IPS DF 19.7 (cell line): ENCODE measurements at regions not wholly inside any gene's neighbourhood (a gene's known extent, or its start where the extent isn't known, plus 50 kb on each side); places are given as distances from the start of the nearest gene placed in this dataset.
A peak's percentile ranks its signal among the peaks of the same experiment; 100 is the strongest.

Source experiments
- DNase-seq: peaks from one replicate; pipeline ENCODE4 v3.0.0-alpha.2; 2013; ENCODE audit warnings: low read depth, low spot score

DNA sequence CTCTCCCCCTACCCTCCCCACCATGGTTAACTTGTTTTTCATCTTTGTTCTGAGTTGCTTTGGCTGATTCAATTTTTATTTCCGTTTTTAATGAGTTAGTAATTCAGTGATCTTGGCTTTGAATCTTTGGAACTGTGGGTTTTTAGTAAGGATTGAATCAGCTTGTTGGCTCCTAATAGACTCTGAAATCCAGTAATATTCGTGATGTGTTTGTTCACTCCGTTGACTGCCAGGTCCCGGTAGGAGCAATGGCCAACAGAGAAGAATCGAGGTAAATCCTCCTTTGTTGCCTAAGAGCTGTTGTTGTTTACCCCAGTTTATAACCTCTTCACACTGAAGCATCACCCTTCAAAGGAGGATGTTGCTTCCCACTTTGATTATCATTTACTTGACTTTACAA lies 92.7 kb downstream of the PCSK1 start:
- DNase-seq: no peak

DNA sequence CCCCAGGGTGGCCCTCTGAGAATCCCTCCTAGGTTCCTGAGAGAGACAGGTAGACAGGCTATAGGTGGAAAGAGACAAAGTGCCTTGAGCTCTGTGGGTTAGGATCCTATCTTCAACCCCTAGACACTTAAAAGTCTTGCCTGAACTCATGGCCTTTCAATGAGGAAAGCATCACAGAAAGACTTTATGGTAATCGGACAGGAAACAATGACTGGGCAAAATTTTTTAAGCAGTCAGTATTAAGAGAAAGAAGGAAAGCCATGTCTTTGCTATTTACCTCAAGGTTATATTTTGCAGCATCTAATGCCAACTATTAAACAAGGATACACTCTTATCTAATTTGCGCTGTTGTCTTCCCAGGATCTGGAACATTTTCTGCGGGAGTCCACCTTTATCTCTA lies 93.2 kb downstream of the PCSK1 start:
- no peak for DNase-seq

DNA sequence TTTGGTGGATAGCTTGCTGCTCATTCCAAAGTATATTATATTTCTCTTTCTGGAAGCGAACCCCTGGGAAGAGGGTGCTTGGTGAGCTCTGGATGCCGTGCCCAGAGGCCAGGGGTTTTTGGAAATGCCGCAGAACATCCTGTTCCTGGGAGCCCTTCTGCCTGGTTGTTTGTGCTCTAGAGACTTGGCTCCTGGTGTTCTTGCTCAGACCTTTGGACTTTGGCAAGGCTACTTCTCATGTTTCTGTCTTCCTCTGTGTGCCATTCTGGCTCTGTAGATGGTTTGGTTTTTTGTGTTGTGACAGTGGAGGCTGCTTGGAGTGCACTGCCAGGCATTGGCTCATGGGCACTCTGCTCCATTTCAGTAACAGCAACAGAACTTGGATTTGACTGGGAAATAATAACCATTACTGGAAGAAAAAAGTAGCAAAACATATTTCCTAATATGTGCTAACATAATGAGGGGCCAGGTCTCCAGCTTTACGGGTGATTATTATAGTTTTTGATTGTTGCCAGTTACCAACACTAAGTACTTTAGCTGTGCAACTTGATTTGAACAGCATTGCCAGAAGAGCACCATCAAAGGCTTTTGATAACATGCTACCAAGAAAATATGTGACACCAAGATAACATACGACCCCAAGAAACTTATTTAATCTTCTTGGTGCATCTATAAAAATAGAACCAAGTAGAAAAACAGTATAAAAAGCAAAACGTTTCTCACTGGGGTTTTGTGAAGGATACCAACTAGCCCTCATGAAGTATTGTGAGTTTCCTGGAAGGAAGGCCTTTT lies 94.2 kb downstream of the PCSK1 start:
- DNase-seq: no peak

DNA sequence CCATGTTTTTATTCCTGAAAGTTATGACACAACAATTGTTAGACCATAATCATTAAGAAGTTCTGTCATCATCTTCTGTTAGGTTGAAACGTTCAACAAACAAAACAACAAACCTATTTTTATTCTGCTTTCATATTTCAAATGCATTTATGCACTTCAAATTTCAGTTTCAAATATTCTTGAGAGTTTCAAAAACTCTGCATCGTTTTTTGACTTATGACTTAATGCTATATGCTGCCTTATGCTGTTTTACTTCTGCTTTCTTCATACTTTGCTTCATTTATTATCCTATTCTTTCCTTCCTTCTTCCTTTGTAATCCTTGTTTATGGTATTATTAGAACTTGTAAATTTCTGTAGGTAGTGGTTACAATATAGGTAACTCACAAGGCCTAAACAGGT lies 95.0 kb downstream of the PCSK1 start:
- DNase-seq: no peak

DNA sequence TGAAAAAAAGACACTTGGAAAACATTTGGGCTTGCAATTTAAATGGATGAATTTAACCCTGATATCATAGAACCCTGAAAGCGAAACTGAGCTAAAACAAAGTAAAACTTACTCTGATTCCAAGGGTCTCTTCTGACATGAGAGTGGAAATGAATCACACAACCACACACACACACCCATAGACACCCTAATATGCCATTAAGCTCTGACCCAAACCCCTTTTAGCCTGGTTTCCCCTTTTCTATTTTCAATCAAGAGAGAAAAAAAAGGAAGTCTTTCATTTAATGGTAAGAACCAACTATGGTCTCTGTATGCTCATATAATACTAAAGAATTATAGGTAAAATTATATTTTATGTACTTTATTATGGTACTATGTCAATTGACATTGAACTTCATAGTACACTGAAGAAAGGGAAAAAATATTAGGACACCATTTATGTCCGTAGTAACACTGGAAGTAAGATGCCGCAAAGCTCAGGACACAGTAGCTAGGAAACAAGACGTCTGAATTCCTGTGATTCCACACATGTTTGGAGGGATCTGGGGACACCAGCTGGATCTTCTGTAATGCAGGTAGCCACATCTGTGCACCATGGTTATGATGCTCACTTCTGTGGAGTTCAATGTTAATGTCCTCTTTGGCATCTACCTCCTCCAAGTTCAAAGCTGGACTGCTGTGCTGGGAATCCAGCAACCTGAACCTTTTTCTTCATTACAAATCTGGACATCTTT lies 95.8 kb downstream of the PCSK1 start:
- DNase-seq: no peak

DNA sequence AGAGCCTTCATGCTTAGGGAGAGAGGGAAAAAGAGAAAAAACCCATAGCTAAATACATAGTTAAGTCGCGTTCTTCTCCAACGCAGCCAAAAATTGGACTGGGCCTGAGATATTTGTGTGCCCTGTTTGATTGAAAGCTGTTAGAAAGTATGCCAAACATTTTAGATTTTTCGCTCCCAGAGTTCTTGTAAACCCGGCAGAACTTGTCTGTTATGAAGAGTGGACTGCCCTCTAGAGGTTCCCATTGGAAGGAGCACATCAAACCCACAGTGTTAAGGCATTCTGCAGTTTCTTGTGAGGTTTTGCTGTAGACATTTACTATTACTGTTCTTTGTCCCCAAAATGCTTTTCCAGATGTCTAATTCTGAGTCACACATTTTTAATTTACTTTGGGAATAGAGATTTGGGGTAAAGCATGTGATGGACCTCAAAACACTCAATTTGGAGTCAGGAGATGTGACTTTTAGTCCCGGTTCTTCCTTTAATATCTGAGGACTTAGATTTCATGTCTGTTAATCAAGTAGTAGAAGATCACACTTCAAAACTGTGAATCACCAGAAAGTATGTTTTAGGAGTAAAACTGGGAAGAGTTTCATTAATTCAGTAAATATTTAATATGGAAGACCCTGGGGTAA lies 96.6 kb downstream of the PCSK1 start:
- peak; percentile 33 for DNase-seq

DNA sequence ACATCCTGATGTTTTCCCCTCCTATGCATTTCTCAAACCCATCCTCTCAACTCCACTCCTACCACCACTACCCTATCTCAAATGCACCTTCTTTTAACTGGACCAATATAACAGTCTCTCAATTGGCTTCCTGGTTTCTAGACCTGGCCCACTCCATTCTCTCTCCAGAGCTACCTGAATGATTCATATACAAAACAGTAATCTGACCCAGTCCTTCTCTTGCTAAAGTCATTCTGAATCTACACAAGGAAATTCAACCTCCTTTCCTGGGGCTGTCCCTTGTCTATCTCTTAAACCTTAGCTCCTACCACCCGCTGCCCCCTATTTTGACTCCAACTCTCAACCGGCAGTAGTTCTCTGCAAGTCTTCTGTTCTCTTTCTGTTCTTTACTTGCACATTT lies 97.2 kb downstream of the PCSK1 start:
- no peak for DNase-seq

DNA sequence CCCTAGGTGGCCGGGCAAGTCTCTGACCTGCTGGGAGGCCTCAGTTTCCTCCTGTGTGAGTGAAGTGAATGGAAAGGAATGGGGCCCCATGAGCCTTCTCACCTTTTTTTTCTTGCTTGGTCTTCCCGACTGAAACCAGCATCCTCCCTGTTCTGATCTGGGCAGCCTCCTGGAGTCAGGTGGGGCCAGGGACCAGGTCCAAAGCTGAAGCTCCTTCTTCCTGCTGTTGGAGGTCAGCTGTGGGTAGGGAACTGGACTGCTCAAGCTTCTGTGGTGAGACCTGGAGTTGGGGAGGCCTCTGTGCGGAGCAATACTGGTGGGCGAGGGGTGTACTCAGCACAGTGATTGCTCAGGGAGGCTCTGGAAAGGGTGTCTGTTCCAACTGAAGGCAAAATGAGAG lies 99.7 kb downstream of the PCSK1 start:
- no peak for DNase-seq

DNA sequence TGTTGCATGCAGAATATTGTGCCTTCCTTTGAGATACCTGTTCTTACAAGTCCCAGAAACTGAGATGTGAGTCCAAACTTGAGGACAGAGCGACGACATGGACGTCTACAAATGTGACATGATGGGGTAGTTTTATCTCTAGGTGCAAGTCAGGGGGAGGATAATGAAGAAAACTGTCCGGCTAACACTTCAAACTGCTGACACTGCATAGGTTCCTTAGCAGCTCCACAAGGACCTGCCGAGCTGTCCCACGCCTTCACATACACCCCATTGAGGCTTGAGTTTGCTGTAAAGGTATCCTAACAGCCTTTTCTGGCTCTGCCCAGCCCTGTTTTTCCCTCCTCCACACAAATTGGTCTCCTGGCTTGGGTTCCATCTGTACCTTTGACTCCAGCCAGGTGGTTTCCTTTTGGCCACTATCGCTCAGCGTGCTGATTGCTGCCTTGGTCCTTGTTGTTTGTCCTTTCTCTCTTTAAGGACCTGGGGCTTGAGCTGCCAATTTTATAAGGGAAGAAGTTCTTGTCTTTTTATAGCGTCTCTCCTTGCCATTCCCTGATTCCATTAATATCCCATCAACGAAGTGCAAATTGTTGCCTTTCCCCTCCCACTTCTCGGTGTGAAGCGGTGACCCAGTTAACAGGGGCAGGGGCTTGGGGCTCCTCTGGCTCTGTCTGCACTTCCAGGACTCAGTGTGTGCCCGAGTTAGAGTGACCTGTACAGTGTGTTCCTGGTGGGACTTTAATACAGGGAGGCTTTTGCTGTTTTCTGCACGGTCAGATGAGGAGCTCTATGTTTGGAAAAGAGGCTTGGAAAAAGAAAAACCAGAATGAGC lies 100.3 kb downstream of the PCSK1 start:
- DNase-seq: no peak

DNA sequence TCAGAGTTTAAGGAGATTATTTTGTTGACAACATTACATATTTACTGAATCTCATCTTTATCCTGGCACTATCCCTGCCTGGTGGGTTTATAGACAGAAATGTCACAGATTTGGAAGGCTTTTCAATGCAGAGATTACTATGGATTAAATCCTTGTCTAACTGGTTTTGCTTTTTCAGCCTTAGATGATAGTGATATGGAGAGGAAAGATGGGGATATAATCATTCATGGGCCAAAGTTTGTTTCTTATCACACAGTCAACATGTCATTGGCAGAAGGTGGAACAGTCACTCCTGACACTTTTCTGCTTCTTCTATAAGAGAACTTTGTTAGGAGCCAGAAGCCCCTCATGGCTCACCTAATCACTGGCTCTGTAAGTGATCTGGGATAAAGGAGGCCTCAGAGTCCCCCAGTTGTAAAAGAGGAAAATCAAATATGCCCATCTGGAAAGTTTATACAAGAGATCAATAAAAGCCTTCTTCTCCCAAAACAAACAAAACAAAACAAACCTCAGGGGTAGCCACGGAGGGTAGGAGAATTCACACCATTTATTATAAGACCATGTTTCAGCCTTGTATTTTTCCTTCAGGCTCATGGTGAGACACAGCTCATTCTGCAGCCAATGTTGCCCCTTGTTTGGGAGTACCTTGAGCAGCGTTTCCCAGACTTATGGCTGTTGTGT lies 101.2 kb downstream of the PCSK1 start:
- no peak for DNase-seq

DNA sequence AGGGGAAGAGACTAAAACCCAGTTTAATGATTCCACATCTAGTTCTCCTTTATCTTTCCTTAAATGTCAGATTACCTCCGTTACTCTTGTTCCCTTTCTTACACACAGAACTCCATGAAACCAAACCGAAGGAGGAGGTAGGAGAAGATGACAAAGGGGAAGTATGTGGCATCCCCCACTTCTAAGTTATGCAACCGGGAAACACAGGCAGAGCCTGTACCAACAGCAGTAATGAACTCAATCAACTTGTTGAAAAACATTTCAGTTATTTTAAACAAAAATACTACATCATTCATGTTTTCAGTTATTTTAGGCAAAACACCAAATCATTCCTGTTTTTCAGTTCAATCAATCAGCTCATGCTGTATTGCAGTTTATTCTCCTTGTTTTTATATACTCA lies 101.8 kb downstream of the PCSK1 start:
- no peak for DNase-seq

DNA sequence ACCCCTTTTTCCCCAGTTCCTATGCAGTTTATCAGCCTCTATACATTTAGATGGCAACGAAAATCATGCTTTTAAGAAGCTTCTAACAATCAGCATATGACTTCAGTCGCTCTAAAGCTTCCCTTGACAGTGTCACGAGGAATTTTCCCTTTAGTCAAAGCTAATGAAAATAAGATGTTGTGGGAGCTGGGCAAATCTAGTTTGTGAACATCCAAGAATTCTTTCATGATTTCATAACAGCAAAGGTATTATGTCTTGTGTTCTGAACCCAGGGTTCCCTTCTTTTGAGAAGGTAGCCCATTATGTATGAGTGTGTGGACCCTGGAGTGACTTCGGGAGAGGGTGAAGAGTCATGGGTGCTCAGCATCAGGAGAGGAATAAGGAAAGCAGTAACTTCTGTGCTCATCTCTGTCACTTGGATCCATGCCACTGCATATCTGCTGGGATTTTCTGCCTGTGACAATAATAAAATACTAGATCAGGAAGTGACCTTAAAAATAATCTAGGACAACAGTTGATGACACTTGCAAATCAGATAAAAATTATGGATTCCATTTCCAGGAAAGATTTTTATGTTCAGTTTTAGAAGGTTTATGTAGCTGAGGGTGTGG lies 102.4 kb downstream of the PCSK1 start:
- no peak for DNase-seq

DNA sequence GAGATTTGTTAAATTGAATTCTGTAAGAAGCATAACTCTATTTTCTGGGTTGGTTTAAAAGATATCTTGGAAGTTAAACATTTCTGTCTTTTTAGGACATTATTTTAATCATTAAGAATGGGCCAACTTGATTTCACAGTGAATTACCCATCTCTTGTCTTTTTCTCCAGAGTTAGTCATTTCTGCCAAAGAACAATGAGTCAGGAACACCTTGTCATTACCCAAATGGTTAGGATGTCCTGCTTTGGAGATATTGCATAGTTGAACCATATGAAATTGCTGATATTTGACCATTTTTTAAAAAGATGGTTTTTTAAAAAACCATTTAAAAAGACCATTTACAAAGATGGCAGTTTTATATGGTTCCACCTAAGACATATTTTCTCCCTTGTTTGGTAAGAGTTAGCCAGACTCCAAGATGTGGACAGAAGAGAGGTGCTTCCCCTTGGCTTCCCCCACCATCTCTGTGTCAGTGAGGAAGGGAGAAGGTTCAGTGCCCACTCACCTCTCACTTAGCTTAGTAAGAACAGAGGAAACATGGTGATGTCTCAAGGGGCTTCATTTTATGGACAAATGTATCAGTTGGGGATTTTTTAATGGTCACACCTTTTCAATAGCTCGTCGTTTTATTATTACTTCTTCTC lies 103.0 kb downstream of the PCSK1 start:
- no peak for DNase-seq

DNA sequence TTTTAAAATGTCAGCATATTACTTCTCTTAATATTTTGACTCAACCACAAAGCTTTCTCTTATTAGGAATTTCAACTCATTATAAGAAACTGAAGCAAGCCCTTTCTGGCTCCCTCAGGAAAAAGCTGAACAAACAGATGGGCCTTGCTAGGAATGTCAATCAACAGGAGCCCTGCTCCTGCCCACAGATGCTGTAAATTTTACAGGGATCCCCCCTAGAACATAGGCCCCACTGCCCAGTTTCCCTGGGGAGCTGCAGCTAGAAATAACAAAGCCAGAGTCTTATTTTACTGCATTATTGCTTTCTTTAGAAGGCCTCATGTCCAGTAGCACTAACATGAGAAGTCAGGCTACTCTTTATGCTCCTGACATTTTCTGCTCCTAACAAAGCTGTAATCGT lies 103.8 kb downstream of the PCSK1 start:
- no peak for DNase-seq

DNA sequence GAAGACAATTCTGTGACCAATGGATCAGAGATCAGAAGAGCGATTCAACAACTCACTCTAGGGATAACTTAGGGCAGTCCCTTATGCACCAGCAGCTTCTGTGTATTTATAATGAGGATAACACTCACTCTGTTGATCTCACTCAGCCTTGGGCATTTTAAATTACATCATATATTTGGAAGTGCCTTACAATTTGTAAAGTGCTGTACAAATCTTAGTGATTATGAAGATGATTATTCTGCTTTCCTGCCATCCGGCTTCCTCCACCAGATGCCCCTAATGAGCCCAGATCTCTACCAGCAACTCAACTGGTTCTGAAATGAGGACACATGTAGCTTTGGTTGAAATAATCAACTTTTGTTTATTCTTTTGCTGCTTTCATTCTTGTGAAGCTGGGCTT lies 105.3 kb downstream of the PCSK1 start:
- DNase-seq: no peak

DNA sequence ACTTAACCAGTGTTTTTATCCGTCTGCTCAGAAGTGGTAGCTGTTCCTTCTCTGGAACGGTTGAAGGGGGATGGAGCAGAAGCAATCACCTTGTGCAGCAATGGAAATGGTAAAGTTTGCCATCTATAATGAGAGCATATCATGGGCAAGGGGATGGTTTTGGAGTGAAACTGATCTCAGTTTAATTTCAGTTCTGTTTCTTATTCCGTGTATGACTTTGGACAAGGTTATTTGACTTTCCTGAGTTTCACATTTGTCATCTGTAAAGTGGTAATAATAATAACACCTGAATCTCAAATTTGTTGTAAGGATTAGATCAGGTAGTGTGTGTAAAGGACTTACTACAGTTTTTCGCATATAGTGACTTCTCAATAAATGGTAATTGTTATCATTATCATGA lies 106.1 kb downstream of the PCSK1 start:
- no peak for DNase-seq

DNA sequence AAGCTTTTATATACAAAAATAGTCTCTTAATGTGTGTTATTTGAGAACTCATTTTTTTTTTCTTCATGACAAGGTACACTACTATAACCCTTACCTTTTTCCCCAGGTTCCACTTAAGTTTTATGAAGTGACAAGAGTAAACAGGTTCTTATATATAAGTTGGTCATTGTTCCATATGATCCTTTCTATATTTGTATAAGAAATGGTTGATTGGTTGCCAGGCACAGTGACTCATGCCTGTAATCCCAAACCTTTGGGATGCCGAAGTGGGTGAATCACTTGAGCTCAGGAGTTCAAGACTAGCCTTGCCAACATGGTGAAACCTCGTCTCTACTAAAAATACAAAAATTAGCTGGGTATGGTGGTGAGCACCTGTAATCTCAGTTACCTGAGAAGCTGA lies 108.3 kb downstream of the PCSK1 start:
- no peak for DNase-seq

DNA sequence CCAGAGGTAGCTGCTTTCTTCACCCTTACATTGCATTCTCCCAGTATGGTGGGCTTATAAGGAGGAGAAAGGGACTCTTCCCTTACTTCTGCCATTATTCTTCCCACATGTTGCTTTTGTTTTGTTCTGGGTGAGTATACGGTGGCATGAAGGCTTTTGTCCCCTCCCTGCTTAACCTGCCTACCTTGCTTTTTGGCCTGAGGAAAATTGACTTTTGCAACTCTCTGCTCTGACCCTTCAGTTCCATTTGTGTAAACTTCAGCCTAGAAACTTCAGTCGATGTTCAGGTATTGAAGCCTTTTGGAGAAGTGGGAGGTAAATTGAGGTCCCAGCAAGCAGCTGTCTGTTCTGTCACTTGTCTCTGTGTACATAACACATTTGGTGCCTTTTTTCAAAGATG lies 110.2 kb downstream of the PCSK1 start:
- DNase-seq: no peak

DNA sequence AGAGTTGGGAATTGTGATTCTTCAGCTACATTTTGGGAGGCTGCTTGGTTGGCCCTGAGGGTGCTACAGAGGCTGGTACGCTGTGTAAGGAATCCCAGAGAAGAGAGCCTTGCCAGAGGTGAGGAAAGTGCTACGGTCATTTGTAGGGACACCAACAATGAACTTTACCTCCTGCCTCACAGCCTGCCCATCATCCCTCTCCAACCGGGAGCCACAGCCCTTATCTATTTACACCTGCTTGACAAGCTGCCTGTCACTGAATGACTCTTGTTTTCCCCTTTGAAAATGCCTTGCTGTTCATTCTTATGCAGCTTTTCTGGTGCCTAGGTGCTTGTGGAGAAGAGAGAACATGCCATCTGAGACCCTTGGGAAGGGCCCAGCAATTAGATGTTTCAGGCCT lies 110.8 kb downstream of the PCSK1 start:
- DNase-seq: no peak

DNA sequence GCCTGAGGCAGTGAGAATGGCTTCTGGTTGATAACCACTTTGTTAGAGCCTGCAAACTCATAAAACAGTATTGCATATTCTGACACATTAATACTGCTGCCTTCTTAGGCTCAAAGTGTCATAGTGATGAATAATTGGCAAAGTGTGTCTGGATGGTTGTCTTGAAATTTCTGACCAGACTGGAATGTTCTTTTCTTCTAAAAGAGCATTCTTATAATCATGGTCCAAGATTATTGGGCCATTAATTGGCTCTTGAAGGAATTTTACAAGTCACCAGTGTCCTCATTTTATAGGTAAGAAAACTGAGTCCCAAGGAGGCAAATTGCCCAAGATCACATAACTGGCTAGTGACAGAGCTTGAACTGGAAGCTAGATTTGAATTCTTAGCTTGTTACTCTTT lies 111.7 kb downstream of the PCSK1 start:
- no peak for DNase-seq

DNA sequence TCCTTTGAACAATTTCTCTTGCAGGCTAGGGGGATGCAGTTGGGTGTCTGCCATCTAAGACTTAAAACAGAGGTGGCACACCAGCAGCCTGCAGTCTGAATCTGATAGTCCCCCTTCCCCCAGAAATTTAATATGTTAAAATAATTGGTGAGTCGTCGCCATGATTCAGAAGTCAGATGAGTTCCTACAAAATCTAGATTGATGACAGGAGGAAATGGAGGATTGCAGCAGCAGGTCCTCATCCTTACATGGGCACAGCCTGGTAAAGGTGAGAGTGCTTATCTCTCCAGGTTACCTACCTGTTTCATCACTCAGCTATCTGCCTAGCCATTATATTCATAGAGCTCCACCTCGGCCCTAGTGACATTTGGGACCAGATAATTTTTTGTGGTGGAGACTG lies 112.3 kb downstream of the PCSK1 start:
- no peak for DNase-seq
